A172 (cell line): ENCODE measurements at regions not wholly inside any gene's neighbourhood (a gene's known extent, or its start where the extent isn't known, plus 50 kb on each side); places are given as distances from the start of the nearest gene placed in this dataset.
"Not testable (repeated sequence)": the region's sequence is repeated elsewhere in the genome, so short reads cannot be mapped to it uniquely, and the experiment has no call there.

Source experiments
- DNase-seq: peaks from one replicate; pipeline ENCODE4 v3.0.0-alpha.2; 2015; ENCODE audit warnings: low spot score

DNA sequence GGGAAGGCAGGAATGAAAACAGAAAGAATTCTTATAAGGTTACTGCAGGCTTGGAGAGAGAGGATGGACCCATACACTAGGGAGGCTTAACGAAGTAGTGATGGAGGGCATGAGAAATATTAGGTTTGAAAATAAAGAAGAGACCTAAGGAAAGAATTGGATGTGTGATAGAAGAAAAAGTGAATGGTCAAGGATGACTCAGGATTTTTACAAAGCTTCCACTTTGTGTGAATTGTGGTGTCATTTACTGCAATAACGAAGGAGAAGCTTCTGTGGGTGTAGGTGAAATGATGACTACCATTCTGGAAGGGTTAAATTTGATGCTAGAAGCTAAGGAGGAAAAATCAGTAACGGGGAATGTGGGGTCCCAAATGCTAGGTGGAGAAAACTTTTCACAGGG is 191.2 kb downstream of the UTRN start:
- no peak for DNase-seq

DNA sequence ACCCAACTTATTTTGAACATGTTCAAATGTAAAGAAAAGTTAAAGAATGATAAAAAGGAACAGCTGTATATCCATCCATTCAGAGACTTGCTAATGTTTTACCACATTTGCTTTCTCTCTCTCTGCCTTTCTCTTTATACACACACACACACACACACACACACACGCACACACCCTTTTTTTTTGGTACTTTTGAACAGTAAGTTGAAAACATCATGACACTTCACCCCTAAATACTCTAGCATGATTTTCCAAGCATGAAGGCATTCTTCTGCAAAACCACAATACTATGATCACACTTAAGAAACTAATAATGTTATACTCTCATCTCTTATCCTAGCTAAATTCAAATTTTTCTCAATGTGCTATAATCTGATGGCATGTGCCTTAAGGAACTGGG is 192.3 kb downstream of the UTRN start:
- DNase-seq = no peak

DNA sequence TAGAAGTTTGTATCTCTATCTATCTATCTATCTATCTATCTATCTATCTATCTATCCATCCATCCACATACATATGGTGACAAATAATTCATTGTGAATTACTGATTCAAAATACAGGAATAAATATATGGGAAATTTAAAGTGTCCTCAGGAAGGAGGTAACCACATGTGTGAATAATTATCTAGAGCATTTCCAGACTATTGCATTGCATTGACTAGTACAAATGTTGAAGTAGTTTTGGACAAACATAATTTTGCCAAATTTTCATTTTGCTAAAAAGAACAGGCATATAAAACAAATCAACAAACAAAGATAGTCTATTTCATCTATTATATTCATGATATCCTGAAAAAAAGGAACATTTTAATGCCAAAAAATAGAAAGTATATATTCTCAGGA is 192.7 kb downstream of the UTRN start:
- no peak for DNase-seq

DNA sequence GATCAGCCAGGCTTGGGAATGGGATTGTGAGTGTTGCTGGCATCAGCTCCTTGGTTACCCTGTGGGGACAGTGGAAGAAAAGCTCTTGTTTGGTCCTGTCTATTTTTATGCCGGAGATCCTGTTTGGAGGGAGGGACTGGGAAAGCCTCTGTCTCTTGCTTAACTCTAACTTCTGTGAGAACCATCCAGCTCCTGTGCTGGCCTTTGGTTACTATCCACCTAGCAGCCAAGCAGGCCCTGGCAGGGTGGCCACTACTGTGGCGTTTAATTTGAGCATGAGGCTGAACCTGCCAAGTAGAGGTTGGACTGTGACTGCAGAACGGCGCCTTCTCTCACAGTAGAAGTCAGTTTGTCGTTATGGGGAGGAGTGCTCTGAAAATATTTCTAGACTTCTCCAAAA is 193.3 kb downstream of the UTRN start:
- no peak for DNase-seq

DNA sequence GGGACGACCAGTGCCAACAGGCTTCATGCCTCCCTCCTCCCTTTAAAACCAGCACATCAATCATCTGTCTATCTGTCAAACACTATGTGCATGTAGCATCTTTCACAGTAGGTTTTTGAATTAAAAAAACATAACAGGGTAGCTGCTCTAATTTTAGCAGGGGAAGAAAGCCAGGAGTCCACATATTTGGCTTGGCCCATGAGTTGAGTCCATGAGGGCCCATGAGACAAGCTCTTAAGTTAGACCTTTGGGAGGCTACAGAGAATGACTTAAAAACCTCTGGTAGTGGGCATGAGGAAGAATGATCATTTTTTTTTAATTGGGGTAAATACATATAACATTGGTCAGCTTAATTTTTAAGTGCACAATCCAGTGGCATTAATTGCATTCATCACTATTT is 194.9 kb downstream of the UTRN start:
- DNase-seq = no peak

DNA sequence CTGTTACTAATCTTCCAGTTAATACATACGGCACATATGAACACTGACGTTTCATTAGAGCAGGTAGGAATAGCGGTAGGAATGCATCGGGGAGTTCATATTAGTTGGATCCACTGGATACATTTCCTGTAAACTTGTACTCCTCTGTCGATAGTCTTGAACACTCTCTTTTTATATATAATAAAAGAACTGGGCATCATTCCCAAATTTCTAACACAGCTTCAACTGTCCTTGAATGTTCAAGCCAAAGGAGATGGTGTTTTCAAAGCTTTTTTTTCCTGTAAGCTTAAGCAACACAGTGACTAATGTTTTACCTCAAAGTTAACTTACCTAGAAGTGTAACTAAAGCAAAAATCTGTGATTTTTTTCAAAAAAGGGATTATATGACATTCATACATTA is 195.3 kb downstream of the UTRN start:
- no peak for DNase-seq

DNA sequence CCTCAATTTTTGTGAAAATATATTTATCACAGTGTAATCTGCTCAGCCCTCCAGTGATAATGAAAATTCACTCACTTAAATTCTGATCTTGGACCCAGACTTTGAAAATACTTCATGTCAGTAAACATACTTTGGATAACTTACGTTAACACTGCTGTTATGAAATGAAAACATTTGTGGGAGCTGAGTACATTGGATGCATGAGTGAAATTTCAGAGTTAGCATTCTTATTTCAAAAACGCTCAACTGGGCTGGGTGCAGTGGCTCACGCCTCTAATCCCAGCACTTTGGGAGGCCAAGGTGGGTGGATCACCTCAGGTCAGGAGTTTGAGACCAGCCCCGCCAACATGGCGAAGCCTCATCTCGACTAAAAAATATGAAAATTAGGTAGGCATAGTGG is 196.4 kb downstream of the UTRN start:
- DNase-seq = no peak

DNA sequence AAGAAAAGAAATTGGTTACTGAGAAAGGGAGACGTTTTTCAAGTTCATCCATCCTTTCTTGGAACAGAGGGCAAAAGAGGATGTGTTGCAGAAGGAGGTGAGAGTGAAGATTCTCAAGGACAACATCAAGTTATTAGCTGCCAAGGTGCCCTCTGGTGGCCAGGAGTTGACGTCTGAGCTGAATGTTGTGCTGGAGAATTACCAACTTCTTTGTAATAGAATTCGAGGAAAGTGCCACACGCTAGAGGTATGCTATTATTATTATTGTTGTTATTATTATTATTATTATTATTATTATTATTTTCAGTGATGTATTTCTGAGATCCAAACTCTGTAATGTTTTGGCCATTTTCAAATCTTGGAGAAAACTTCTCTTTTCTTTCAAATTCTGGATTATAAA is 197.0 kb downstream of the UTRN start:
- DNase-seq = peak; percentile 77

DNA sequence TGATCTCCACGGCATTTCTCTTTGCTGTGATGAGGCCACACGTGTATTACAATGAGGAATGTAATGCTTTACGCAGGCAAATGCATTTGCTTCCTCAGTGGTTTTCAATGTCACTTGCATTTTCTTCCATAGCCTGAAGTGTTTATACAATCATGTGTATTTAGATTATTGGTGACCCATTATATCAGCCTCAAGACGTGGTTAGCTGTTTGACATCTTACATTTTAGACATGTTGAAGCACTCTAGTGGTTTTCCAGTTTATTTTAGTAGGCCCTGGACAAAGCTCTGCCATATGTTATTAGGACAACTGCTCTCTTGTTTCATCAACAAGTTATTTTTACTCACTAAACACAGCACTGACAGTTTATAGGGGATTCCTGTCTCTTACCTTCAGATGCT is 200.4 kb downstream of the UTRN start:
- DNase-seq = no peak

DNA sequence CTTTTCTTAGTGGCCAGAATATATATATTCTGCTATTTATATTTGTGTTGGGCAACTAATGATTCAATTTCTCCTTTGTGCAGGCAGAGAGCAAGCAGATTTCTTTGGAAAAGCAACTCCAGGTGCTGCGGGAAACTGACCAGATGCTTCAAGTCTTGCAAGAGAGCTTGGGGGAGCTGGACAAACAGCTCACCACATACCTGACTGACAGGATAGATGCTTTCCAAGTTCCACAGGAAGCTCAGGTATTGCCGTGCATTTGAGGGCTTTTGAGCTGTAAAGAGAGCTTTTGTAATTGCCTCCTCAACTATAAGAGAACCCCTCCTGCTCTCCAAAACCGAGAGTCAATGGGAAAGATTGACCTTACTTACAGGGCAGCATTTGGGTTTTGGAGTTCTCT is 203.5 kb downstream of the UTRN start:
- DNase-seq = no peak

DNA sequence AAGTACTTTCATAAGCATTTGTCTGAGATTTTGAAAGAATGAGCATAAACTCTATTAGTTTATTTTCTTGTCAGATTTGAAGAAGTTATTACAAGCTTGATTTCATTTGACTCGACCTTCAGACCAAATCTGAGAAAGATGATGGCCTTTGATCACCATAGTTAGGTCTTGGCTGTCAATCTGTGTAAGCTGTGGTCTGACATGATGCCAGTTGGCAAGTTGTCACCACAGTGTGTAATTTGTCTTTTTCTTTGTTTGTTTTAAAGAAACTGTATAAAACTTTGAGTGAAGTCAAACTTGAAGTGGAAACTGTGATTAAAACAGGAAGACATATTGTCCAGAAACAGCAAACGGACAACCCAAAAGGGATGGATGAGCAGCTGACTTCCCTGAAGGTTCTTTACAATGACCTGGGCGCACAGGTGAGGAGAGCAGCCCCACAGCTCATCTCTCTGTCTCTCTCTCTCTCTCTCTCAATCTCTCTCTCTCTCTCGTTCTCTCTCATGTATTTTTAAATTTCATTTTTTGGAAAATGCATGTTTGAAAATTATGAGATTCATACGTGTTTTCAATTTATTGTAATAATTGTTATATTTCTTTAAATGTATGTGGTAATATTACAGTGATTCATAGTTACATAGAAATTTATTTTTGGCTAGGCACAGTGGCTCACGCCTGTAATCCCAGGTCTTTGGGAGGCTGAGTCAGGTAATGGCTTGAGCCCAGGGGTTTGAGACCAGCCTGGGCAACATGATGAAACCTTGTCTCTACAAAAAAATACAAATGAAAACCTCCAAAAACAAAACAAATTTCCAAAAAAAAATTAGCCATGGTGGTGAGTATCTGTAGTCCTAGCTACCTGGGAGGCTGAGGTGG is 208.1 kb downstream of the UTRN start:
- DNase-seq = no peak

DNA sequence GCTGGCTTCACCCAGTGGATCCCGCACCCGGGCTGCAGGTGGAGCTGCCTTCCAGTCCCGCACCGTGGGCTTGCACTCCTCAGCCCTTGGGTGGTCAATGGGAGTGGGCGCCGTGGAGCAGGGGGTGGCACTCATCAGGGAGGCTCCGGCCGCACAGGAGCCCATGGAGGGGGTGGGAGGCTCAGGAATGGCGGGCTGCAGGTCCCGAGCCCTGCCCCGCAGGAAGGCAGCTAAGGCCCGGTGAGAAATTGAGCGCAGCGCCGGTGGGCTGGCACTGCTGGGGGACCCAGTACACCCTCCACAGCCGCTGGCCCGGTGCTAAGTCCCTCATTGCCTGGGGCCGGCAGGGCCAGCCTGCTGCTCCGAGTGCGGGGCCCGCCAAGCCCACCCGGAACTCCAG is 209.9 kb downstream of the UTRN start:
- not testable (repeated sequence) for DNase-seq

DNA sequence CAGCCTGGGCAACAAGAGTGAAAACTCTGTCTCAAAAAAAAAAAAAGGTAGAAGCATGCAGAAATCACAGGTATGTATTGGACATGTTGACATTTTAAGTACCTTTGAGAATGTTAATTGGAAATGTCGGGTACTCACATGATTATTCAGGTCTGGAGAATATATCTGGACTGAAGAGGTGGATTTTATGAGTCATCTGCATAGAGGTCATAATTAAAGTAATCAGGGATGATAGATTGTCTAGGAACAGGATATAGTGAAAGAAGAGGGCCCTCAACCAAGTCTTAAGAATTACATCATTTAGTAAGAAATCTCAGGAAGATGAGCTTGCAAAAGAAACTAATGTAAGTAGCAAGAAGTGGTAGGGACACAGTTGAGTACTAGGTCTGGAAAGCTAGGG is 212.5 kb downstream of the UTRN start:
- peak; percentile 4 for DNase-seq

DNA sequence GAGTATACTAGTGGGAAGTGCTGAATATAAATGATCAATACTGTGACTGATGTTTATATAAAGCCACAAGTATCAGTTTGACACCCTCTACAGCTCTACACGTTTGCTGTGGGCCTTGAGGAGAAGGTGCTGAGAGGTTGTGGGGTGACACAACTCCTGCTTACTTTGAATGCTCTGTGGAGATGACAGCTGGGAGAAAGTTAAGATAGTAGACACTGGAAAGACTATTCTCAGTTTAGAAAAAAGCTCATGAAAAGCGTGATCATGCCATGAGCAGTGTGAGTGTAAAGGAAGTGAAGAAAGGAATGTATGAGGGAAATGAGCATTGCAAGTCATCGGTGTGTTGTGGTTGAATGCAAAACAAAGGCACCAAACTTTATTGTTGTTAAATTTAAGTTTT is 215.8 kb downstream of the UTRN start:
- DNase-seq = no peak

DNA sequence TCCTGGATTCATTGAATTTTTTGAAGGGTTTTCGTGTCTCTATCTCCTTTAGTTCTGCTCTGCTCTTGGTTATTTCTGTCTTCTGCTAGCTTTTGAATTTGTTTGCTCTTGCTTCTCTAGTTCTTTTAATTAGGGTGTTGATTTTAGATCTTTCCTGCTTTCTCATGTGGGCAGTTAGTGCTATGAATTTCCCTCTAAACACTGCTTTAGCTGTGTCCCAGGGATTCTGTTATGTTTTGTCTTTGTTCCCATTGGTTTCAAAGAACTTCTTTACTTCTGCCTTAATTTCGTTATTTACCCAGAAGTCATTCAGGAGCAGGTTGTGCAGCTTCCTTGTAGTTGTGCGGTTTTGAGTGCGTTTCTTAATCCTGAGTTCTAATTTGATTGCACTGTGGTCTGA is 220.1 kb downstream of the UTRN start:
- not testable (repeated sequence) for DNase-seq

DNA sequence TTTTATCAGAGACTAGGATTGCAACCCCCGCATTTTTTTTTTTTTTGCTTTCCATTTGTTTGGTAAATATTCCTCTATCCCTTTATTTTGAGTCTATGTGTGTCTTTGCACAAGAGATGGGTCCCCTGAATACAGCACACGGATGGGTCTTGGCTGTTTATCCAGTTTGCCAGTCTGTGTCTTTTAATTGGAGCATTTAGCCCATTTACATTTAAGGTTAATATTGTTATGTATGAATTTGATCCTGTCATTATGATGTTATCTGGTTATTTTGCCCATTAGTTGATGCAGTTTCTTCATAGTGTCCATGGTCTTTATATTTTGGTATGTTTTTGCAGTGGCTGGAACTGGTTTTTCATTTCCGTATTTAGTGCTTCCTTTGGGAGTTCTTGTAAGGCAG is 220.9 kb downstream of the UTRN start:
- not testable (repeated sequence) for DNase-seq

DNA sequence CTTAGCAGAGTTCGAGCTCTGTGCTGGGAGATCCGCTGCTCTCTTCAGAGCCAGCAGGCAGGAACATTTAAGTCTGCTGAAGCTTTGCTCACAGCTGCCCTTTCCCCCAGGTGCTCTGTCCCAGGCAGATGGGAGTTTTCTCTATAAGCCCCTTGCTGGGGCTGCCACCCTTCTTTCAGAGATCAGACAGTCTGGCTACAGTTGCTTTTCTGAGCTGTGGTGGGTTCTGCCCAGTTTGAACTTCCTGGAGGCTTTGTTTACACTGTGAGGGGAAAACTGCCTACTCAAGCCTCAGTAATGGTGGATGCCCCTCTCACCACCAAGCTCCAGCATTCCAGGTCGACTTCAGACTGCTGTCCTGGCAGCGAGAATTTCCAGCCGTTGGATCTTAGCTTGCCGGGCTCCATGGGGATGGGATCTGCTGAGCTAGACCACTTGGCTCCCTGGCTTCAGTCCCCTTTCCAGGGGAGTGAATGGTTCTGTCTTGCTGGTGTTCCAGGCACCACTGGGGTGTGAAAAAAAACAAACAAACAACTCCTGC is 222.7 kb downstream of the UTRN start:
- not testable (repeated sequence) for DNase-seq

DNA sequence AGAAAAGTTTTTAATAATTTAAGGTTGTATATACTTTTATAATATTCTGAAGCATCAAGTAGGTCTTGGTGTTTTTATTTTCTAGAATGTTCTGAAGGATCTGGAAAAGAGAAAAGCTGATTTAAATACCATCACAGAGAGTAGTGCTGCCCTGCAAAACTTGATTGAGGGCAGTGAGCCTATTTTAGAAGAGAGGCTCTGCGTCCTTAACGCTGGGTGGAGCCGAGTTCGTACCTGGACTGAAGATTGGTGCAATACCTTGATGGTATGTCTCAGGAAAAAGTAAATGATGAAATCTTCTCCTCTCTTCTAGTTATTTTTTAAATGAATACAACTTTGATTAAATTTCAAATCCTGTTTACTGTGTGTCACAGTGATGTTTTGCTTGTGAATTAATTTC is 225.7 kb downstream of the UTRN start:
- DNase-seq = no peak

DNA sequence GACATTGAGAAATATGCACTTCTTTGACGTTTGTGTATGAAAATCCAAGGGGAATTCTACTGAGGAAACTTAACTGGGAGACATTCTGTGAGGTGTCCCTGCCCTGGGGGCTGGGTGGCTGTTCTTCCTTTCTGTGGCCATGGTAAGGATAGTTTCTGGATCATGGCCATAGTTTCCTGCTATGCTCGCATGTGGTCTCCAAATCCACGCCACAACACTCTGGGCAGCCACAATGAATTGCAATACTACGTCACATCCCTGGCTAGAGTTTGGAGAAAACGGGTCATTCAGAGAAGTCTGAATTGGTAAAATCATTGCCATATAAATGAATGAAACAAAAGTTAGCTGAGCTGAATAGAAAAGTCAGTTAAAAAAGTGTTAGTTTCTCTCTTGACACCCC is 230.6 kb downstream of the UTRN start:
- DNase-seq = no peak

DNA sequence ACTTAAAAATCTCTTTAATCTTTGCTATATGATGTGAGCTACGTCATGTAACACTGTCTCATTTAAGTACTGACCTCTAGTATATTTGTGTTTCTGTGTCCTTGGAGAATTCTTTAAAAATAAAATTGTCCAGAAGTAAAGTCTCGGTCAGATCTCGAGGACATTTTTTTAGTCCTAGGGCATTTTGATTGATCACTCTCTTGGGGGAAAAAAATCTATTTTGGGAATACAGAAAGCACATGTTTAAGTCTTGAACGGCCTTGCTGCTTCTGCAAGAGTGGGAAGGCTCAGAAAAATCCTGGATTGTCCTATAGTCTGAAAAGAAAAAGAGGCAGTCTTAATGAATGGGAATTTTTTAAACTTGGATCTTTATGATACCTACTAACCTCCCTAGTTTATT is 234.3 kb downstream of the UTRN start:
- DNase-seq = no peak

DNA sequence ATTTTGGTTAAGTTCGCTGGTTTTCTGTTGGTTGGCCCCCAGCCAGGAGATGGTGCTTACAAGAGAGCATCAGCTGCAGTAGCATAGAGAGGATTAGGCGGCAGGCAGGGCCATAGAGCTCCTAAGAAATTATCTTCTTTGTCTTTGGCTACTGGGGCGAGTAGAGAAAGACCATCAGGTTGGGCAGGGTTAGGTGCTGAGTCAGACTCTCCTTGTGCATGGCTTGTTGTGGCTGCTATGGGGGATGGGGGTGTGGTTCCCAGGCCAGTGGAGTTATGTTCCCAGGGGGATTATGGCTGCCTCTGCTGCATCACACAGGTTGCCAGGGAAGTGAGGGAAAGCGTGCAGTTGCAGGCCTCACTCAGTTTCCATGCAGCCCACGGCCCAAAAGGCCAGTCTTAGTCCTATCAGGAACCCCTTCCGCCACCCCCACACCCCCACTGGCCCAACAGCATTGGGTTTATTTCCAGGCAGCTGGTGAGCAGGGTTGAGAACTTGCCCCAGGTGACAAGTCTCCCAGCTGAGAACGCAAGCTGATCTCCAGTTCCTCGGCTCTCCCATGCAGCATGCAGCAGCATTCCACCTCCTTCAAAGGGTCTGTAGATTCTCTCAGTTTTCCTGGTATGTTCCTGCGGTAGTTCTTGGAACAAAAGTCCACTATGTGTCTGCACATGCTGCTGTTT is 243.7 kb downstream of the UTRN start:
- peak; percentile 27 for DNase-seq

DNA sequence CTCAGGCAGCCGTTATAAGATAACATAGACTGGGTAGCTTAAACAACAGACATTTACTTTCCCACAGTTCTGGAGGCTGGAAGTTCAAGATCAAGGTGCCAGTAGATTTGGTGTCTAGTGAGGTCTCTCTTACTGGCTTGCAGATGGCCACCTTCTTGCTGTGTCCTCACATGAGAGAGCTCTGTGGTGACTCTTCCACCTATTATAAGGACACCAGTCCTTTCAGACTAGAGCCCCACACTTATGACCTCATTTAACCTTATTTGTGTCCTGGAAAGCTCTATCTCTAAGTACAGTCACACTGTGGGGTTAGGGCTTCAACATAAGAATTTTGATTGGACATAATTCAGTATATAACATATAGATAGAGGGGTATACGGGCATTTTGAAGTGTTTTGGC is 245.0 kb downstream of the UTRN start:
- no peak for DNase-seq

DNA sequence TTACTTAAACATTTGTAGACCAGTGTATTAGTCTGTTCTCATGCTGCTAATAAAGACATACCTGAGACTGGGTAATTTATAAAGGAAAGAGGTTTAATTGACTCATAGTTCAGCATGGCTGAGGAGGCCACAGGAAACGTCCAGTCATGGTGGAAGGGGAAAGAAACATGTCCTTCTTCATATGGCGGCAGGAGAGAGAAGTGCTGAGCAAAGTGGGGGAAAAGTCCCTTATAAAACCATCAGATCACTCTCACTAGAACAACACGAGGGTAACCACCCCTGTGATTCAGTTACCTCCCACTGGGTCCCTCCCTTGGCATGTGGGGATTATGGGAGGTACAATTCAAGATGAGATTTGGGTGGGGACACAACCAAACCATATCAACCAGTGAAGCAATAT is 247.1 kb downstream of the UTRN start:
- DNase-seq = not testable (repeated sequence)
